ENCODE measurements at regions not wholly inside any gene's neighbourhood (a gene's known extent, or its start where the extent isn't known, plus 50 kb on each side); places are given as distances from the start of the nearest gene placed in this dataset.

- TF ChIP-seq CEBPB (IDR thresholded peaks at IDR 0.05; ENCODE audit: low read depth) (no peak), REST (IDR thresholded peaks at IDR 0.05; ENCODE audit: low read depth) (no peak), CTCF (IDR thresholded peaks at IDR 0.05 in 2 of 3, conservative IDR thresholded peaks at IDR 0.05 in 1 of 3; ENCODE audit: borderline replicate concordance in 1 of 3, insufficient read depth in 1 of 3, low read depth in 2 of 3, low read length in 2 of 3) (no peak), POLR2AphosphoS5 (IDR thresholded peaks at IDR 0.05; ENCODE audit: low read depth, low read length) (no peak), ELF1 (IDR thresholded peaks at IDR 0.05; ENCODE audit: borderline replicate concordance, low read depth) (no peak)
Observed at GRCh38 chr1:5250336-5250735, 595.9 kb downstream of the AJAP1 start.

Measured in HCT116 (cell line).